ENCODE measurements at regions not wholly inside any gene's neighbourhood (a gene's known extent, or its start where the extent isn't known, plus 50 kb on each side); places are given as distances from the start of the nearest gene placed in this dataset.

- Histone ChIP-seq H3K4me3 (no peak overlapping the region), H3K9me3 (no peaks in the 10 kb centered on the region), H3K27ac (no peak overlapping the region), H3K36me3 (no peaks in the 10 kb centered on the region), H3K4me1 (no peaks in the 10 kb centered on the region), H3K27me3 (no peaks in the 10 kb centered on the region)
- intact Hi-C loops (cut with DNase I; ENCODE audit: low total_unique reads) = no loop called here
- DNase-seq (ENCODE audit: low spot score in 2 of 2) = no peak
- no peak for TF ChIP-seq POLR2A (IDR thresholded peaks at IDR 0.05)
- no peak for TF ChIP-seq CTCF (IDR thresholded peaks at IDR 0.05)
- TF ChIP-seq POLR2AphosphoS5 (IDR thresholded peaks at IDR 0.05) = no peak
These were observed 71.3 kb upstream of the CXCL14 start for GRCh38 chr5:135650081-135650480.

GRCh38 chr5:135649435-135649834, 70.6 kb upstream of the CXCL14 start:
- Histone ChIP-seq H3K36me3 (no peaks in the 10 kb centered on the region), H3K4me3 (no peak overlapping the region), H3K9me3 (no peaks in the 10 kb centered on the region), H3K27me3 (no peaks in the 10 kb centered on the region), H3K4me1 (no peaks in the 10 kb centered on the region), H3K27ac (no peak overlapping the region)
- no peak for TF ChIP-seq POLR2A (IDR thresholded peaks at IDR 0.05)
- no peak for DNase-seq (ENCODE audit: low spot score in 2 of 2)
- intact Hi-C loops (cut with DNase I; ENCODE audit: low total_unique reads) = no loop called here

- TF ChIP-seq CTCF (IDR thresholded peaks at IDR 0.05) (no peak), POLR2AphosphoS5 (IDR thresholded peaks at IDR 0.05) (no peak), POLR2A (IDR thresholded peaks at IDR 0.05) (no peak)
- Histone ChIP-seq H3K27ac (no peak overlapping the region), H3K36me3 (no peaks in the 10 kb centered on the region), H3K4me1 (no peaks in the 10 kb centered on the region), H3K9me3 (no peaks in the 10 kb centered on the region), H3K27me3 (no peaks in the 10 kb centered on the region), H3K4me3 (no peak overlapping the region)
- intact Hi-C loops (cut with DNase I; ENCODE audit: low total_unique reads) = no loop called here
- DNase-seq (ENCODE audit: low spot score in 2 of 2) = no peak
These were observed 69.3 kb upstream of the CXCL14 start for GRCh38 chr5:135648116-135648515.

GRCh38 chr5:135645336-135646180, 66.8 kb upstream of the CXCL14 start:
- intact Hi-C loops (cut with DNase I; ENCODE audit: low total_unique reads) = no loop called here
- peak in 1 of 2 donors; percentile 61 for DNase-seq (ENCODE audit: low spot score in 2 of 2)

GRCh38 chr5:135644816-135645215, 66.0 kb upstream of the CXCL14 start:
- intact Hi-C loops (cut with DNase I; ENCODE audit: low total_unique reads) = no loop called here
- H3K9me3 ChIP-seq = no peaks in the 10 kb centered on the region
- TF ChIP-seq CTCF (IDR thresholded peaks at IDR 0.05) (no peak), POLR2A (IDR thresholded peaks at IDR 0.05) (no peak), POLR2AphosphoS5 (IDR thresholded peaks at IDR 0.05) (no peak)
- no peaks in the 10 kb centered on the region for H3K4me1 ChIP-seq
- peak overlapping the region; percentile 63 to 77 for H3K27ac ChIP-seq
- H3K36me3 ChIP-seq = no peaks in the 10 kb centered on the region
- no peak overlapping the region for H3K4me3 ChIP-seq
- no peaks in the 10 kb centered on the region for H3K27me3 ChIP-seq
- DNase-seq (ENCODE audit: low spot score in 2 of 2) = no peak

More at GRCh38 chr5:135645336-135646180, 66.8 kb upstream of the CXCL14 start:
- Histone ChIP-seq H3K36me3 (no peaks in the 10 kb centered on the region), H3K4me1 (no peaks in the 10 kb centered on the region), H3K4me3 (no peak overlapping the region), H3K27ac (peak overlapping the region; percentile 63 to 77), H3K27me3 (no peaks in the 10 kb centered on the region), H3K9me3 (no peaks in the 10 kb centered on the region)
- TF ChIP-seq POLR2AphosphoS5 (IDR thresholded peaks at IDR 0.05) = no peak
- no peak for TF ChIP-seq POLR2A (IDR thresholded peaks at IDR 0.05)
- TF ChIP-seq CTCF (IDR thresholded peaks at IDR 0.05) = no peak

Measured in breast epithelium (tissue), 4 donors.